Mesothelial cell of epicardium (in vitro differentiated cells): ENCODE measurements at regions not wholly inside any gene's neighbourhood (a gene's known extent, or its start where the extent isn't known, plus 50 kb on each side); places are given as distances from the start of the nearest gene placed in this dataset.

Experiments used
- DNase-seq, 2 experiments: peaks; one replicate each; pipeline ENCODE4 v3.0.0; 2021; ENCODE audit warnings: low spot score in 2 of 2; ENCODE audit not compliant: unreplicated experiment in 2 of 2
- H3K27ac Mint-ChIP-seq: 2 replicates; pipeline ENCODE4 v1.8.0; 2021; ENCODE audit warnings: mixed read lengths
- H3K27me3 Mint-ChIP-seq: 2 replicates; pipeline ENCODE4 v1.8.0; 2021; ENCODE audit warnings: low read depth, mixed read lengths
- H3K36me3 Mint-ChIP-seq: 2 replicates; pipeline ENCODE4 v1.8.0; 2021; ENCODE audit warnings: mixed read lengths
- H3K4me1 Mint-ChIP-seq: 2 replicates; pipeline ENCODE4 v1.8.0; 2021; ENCODE audit warnings: mixed read lengths
- H3K4me3 Mint-ChIP-seq: 2 replicates; pipeline ENCODE4 v1.8.0; 2021; ENCODE audit warnings: mild to moderate bottlenecking, moderate library complexity, mixed read lengths
- H3K9me3 Mint-ChIP-seq: 2 replicates; pipeline ENCODE4 v1.8.0; 2021; ENCODE audit warnings: mixed read lengths
- CTCF ChIP-seq: fragments of 200-600 bp; sonication (generic); IDR thresholded peaks from one replicate; pipeline ENCODE4 v1.5.0; 2021; ENCODE audit warnings: antibody characterized with exemption; ENCODE audit not compliant: unreplicated experiment

GRCh38 chr3:194282436-194283122 lies 68.5 kb downstream of the CPN2 start:
- peak in 1 of 2 experiments; percentile 6 for DNase-seq
- Mint-ChIP-seq H3K9me3 (no peaks in the 10 kb centered on the region), H3K36me3 (no peaks in the 10 kb centered on the region), H3K27ac (no peak overlapping the region), H3K4me3 (no peak overlapping the region), H3K27me3 (no peaks in the 10 kb centered on the region), H3K4me1 (peaks cover 28% of the 10 kb centered on the region)
- no peak for TF ChIP-seq CTCF

- Mint-ChIP-seq H3K4me1 (peaks cover 20% of the 10 kb centered on the region), H3K36me3 (no peaks in the 10 kb centered on the region), H3K27ac (no peak overlapping the region), H3K27me3 (no peaks in the 10 kb centered on the region), H3K9me3 (no peaks in the 10 kb centered on the region), H3K4me3 (no peak overlapping the region)
- DNase-seq: no peak
- no peak for TF ChIP-seq CTCF
These were observed 67.7 kb downstream of the CPN2 start for GRCh38 chr3:194283221-194284006.

- Mint-ChIP-seq H3K27ac (no peak overlapping the region), H3K36me3 (no peaks in the 10 kb centered on the region), H3K9me3 (no peaks in the 10 kb centered on the region), H3K4me1 (peaks cover 16% of the 10 kb centered on the region), H3K27me3 (no peaks in the 10 kb centered on the region), H3K4me3 (no peak overlapping the region)
- TF ChIP-seq CTCF: no peak
- DNase-seq: no peak
These were observed 66.8 kb downstream of the CPN2 start for GRCh38 chr3:194284351-194284750.

GRCh38 chr3:194285024-194285849 lies 65.9 kb downstream of the CPN2 start:
- TF ChIP-seq CTCF: no peak
- DNase-seq: no peak
- Mint-ChIP-seq H3K9me3 (peaks cover 3% of the 10 kb centered on the region), H3K27ac (no peak overlapping the region), H3K4me3 (no peak overlapping the region), H3K4me1 (peaks cover 12% of the 10 kb centered on the region), H3K36me3 (peaks cover 3% of the 10 kb centered on the region), H3K27me3 (no peaks in the 10 kb centered on the region)

GRCh38 chr3:194285850-194286197 lies 65.3 kb downstream of the CPN2 start:
- Mint-ChIP-seq H3K27me3 (no peaks in the 10 kb centered on the region), H3K36me3 (peaks cover 4% of the 10 kb centered on the region), H3K9me3 (peaks cover 4% of the 10 kb centered on the region), H3K4me3 (no peak overlapping the region), H3K4me1 (peaks cover 10% of the 10 kb centered on the region), H3K27ac (no peak overlapping the region)
- DNase-seq: no peak
- no peak for TF ChIP-seq CTCF
